HG03354 (cell line): ENCODE measurements at regions not wholly inside any gene's neighbourhood (a gene's known extent, or its start where the extent isn't known, plus 50 kb on each side); places are given as distances from the start of the nearest gene placed in this dataset.
"Not testable (repeated sequence)": the region's sequence is repeated elsewhere in the genome, so short reads cannot be mapped to it uniquely, and the experiment has no call there.

Source experiments
- ATAC-seq: cut with Tn5 transposase; IDR thresholded peaks from one replicate; pipeline ENCODE4 v1.9.1; 2021; ENCODE audit warnings: mild to moderate bottlenecking; ENCODE audit not compliant: unreplicated experiment, poor library complexity, severe bottlenecking

- ATAC-seq = no peak
Observed at GRCh38 chr17:45645330-45645729, 138.8 kb upstream of the CRHR1 start.

GRCh38 chr17:45646288-45646988 lies 137.7 kb upstream of the CRHR1 start:
- no peak for ATAC-seq

GRCh38 chr17:45648642-45649041 lies 135.5 kb upstream of the CRHR1 start:
- ATAC-seq = no peak

GRCh38 chr17:45649796-45650195 lies 134.3 kb upstream of the CRHR1 start:
- no peak for ATAC-seq

GRCh38 chr17:45650561-45650960 lies 133.6 kb upstream of the CRHR1 start:
- ATAC-seq = no peak

- ATAC-seq = no peak
Observed at GRCh38 chr17:45651145-45651709, 132.9 kb upstream of the CRHR1 start.

- ATAC-seq = no peak
Observed at GRCh38 chr17:45653616-45654015, 130.5 kb upstream of the CRHR1 start.

GRCh38 chr17:45656527-45657181 lies 127.5 kb upstream of the CRHR1 start:
- ATAC-seq = no peak

- no peak for ATAC-seq
Observed at GRCh38 chr17:45660474-45660873, 123.6 kb upstream of the CRHR1 start.

- no peak for ATAC-seq
Observed at GRCh38 chr17:45662432-45662831, 121.7 kb upstream of the CRHR1 start.

GRCh38 chr17:45663772-45664171 lies 120.3 kb upstream of the CRHR1 start:
- ATAC-seq = no peak

GRCh38 chr17:45664921-45665320 lies 119.2 kb upstream of the CRHR1 start:
- ATAC-seq = no peak

GRCh38 chr17:45666046-45666600 lies 118.0 kb upstream of the CRHR1 start:
- ATAC-seq = no peak

GRCh38 chr17:45666641-45667040 lies 117.5 kb upstream of the CRHR1 start:
- no peak for ATAC-seq

GRCh38 chr17:45667591-45668171 lies 116.4 kb upstream of the CRHR1 start:
- no peak for ATAC-seq

- ATAC-seq = no peak
Observed at GRCh38 chr17:45668316-45668715, 115.8 kb upstream of the CRHR1 start.

- ATAC-seq = no peak
Observed at GRCh38 chr17:45672301-45672700, 111.8 kb upstream of the CRHR1 start.

- no peak for ATAC-seq
Observed at GRCh38 chr17:45672792-45673191, 111.3 kb upstream of the CRHR1 start.

- ATAC-seq = not testable (repeated sequence)
Observed at GRCh38 chr17:45673759-45674158, 110.4 kb upstream of the CRHR1 start.

- no peak for ATAC-seq
Observed at GRCh38 chr17:45675012-45675411, 109.1 kb upstream of the CRHR1 start.

GRCh38 chr17:45675892-45676291 lies 108.2 kb upstream of the CRHR1 start:
- no peak for ATAC-seq
